SKM-1 treated with dmso at 0.1 percent for 144 hours (cell line): ENCODE measurements at regions not wholly inside any gene's neighbourhood (a gene's known extent, or its start where the extent isn't known, plus 50 kb on each side); places are given as distances from the start of the nearest gene placed in this dataset.
"Not testable (repeated sequence)": the region's sequence is repeated elsewhere in the genome, so short reads cannot be mapped to it uniquely, and the experiment has no call there.

Source experiments
- DNase-seq: peaks from one replicate; lab custom pipeline; 2025; ENCODE audit not compliant: unreplicated experiment; lab: John Stamatoyannopoulos, UW

- peak; percentile 4 for DNase-seq
Observed at GRCh38 chr22:48719978-48720661, 1107.6 kb downstream of the BRD1 start.

DNA sequence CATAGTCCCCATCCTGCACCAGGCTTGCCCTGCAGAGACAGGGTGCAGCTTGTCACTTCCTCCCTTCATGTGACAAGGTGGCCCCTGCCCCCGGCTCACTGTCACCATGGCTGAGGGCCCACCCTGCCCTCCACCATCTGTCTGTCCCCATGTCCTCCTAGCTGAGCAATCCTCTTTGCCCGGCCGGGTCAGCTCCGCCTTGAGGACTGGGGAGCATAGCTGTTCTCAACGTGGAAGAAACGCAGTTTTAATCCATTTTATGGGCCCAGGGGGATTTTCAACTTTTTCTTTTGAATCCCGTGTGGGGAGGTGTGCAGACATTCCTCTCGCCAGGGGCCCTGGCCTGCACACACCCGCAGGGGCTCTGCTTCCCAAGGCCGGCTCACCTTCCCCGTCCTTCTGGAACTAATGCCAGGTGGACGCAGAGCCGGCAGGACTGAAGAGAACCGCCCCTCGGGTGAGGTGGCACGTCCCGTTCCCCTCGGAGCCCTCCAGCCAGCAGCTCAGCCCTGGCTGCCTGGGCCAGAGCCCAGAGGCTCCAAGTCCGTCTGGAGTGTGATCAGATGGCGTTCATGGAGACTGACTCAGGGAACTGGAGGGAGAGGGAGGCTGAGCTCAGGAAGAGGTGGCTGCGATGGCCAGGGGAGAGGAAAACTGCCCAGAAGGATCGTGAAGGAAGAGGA lies 1108.7 kb downstream of the BRD1 start:
- no peak for DNase-seq

DNA sequence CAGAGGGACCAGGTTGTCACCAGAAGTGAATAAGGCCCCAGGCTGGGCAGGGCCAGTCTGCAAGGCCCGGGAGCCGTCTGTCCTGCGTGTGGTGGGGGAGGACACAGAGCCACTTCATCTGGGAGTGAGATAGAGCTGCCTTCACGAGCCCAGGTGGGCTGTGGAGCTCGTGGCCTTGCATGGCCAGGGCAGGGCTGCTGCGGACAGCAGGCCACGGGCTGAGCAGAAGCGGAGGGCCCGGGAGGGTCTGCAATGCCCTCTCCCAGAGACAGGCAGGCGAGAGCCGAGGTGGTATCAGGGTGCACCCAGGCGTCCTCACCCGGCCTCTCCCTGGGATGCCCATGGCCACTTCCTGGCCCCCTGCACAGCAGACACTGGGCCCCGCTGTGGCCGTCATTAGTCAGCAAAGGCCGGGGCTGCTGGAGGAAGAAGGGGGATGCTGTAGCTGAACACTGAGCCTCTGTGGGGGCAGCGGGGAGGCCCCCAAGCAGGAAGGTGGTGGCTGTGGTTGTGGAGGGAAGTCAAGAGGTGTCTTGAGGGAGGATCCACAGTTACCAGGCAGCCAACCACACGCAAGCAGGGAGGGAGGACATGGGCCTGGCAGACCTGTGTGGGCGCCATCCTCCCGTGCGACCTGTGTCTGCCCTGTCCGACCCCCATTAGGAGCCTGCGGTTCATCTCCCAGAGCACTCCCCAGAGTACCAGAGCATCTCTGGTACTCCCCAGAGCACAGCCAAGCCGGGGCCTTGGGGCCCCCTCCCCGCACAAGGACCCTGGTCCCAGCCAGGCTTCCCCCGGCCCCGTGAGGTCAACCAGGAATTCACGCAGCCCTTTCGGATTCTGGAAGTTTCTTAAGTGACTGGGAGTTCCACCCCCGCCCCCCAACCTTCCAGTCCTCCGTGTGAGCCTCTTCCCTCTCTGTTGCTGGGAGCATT lies 1109.5 kb downstream of the BRD1 start:
- DNase-seq = no peak

- DNase-seq = no peak
Observed at GRCh38 chr22:48717076-48717810, 1110.4 kb downstream of the BRD1 start.

DNA sequence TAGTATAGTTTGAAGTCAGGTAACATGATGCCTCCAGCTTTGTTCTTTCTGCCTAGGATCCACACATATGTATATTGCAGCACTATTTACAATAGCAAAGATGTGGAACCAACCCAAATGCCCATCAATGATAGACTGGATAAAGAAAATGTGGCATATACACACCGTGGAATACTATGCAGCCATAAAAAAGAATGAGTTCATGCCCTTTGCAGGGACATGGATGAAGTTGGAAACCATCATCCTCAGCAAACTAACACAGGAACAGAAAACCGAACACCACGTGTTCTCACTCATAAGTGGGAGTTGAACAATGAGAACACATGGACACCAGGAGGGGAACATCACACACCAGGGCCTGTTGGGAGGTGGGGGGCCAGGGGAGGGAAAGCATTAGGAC lies 1111.5 kb downstream of the BRD1 start:
- DNase-seq = not testable (repeated sequence)

DNA sequence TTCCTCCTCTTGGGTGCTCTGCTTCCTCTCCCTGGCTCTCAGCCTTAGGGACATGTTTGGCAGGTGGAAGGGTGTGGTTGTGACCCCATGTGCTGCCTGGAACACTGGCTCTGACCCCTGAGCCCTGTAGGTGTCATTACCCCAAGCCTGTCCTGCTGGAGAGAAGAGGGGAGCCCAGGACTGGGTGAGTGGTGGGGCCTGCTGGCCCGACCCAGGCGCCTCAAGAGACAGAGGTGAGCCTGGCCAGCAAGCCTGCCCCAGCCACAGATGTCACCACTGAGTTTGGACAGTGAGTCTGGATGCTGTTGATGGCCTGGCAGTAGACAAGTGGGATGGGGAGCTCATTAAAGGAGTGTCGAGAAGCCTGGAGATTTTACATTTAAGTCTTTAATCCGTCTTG lies 1112.2 kb downstream of the BRD1 start:
- DNase-seq = no peak

- DNase-seq = no peak
Observed at GRCh38 chr22:48714231-48714630, 1113.4 kb downstream of the BRD1 start.

GRCh38 chr22:48713272-48714205 lies 1114.1 kb downstream of the BRD1 start:
- no peak for DNase-seq

DNA sequence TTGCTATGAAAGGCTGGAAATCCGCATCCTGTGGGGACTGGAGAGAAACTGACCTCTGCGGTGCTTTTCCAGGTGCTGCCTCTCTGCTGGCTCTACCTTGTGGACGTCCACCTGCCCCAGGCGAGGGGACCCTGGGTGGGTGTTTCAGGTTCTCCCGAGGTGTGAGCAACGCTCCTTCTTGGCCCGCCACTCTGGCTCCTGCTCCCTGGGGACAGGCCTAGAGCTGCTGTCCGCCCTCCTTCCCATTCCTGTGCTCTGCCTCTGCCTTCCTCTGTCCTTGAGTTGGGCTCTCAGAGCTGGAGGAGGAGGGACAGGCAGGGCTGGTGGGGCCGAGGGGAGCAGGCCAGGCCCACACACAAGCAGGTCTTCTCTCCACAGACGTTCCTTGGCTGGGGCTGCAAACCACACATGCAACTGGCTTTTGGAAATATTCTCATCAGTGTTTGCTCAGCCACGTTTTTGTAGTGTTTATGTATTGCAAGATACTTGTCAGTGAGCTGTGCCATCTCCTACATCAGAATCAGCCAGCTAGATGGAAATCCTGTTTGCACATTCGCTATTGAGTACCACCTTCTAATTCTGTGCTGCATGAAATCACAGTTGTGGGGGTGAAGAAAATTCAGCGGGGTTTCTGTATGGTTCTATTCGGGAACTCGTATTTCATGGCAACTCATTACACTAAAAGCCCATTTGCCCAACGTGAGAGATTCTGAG lies 1115.0 kb downstream of the BRD1 start:
- no peak for DNase-seq

DNA sequence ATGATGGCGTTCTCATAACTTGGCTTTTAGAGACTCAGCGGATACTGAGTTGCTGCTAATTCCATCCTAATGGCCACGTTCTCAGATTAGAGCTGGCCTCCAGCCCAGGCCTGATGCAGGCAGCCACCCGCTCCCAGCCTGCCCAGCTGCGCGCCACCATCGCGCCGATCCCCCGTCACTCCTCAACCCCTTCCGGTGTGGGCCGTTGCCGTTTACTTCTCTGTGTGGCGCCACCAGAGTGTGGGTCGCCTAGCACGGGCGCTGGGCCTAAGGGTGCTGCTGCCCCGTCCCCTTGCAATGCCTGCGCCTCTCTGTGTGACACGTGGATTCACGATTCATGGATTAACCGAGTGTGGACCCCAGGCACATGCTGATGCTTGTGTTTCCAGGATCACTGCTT lies 1116.0 kb downstream of the BRD1 start:
- DNase-seq = no peak

DNA sequence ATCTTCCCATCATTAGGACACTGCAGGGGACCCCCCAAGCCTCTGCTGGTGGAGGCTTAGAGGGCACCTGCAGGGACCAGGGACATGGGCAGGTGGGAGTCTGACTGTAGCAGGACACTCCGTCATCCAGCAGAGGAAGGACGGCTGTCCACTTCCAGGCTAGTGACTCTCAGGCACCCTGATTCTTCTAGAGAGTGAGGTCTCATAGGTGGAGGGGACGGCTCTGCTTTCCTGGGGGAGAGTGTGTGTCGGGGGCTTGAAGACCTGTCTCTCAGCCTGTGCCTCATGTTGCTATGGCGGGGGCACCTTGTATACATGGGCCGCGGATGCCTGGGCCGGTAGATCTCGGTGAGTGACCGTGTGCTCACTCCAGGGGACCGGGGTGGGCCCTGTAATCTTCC lies 1116.6 kb downstream of the BRD1 start:
- DNase-seq = no peak

- no peak for DNase-seq
Observed at GRCh38 chr22:48710410-48710809, 1117.3 kb downstream of the BRD1 start.

- no peak for DNase-seq
Observed at GRCh38 chr22:48709976-48710375, 1117.7 kb downstream of the BRD1 start.

DNA sequence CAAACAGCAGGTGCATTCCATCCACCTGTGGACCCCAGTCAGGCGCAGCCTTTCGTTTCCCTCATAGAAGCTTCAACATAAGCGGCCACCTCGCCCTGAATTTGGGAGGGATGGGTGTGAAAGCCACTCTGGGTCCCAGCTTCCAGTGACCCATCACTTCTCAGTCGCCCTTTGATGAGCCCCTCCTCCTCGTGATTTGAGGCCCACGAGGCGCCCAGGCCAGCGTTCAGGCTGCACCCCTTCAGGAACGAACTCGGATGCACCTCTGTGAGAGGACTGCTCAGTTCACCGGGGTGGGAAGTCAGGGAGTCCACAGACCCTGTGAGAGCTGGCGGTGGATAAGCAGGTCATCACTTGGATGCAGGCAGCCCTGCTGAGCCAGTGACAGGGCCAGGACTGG lies 1118.2 kb downstream of the BRD1 start:
- DNase-seq = no peak

DNA sequence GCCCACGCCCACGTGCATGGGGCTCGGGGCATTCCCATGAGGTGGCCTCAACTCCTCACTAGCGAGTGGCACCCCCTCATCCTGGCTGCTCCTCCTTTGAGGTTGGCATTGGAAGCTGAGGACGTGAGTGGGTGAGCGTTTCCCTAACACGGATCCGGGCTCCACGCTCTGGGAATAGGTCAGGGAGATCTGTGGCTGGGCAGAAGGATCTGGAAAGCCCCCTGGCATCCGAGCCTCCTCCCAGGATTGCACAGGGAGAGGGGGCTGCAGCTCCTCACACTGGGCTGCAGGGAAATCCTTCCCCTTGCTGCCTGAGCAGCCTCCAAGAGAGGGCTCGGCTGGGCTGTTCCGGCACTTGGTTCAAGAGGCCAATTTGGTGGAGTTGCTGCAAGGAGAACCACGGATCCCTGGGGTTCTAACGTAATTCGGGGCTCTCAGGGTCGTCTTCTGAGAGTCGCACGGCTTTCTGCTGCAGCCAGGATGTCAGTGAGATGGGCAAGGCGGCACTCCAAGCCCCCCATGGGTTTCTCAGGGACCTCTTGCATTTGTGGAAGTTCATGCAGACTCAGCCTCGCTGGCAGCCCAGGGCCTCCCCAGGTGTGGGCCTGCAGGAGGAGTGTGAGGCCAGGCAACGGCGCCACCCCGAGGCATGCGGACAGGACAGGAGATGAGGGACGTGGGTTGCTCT lies 1119.0 kb downstream of the BRD1 start:
- DNase-seq = no peak

GRCh38 chr22:48707763-48708557 lies 1119.7 kb downstream of the BRD1 start:
- DNase-seq = no peak

DNA sequence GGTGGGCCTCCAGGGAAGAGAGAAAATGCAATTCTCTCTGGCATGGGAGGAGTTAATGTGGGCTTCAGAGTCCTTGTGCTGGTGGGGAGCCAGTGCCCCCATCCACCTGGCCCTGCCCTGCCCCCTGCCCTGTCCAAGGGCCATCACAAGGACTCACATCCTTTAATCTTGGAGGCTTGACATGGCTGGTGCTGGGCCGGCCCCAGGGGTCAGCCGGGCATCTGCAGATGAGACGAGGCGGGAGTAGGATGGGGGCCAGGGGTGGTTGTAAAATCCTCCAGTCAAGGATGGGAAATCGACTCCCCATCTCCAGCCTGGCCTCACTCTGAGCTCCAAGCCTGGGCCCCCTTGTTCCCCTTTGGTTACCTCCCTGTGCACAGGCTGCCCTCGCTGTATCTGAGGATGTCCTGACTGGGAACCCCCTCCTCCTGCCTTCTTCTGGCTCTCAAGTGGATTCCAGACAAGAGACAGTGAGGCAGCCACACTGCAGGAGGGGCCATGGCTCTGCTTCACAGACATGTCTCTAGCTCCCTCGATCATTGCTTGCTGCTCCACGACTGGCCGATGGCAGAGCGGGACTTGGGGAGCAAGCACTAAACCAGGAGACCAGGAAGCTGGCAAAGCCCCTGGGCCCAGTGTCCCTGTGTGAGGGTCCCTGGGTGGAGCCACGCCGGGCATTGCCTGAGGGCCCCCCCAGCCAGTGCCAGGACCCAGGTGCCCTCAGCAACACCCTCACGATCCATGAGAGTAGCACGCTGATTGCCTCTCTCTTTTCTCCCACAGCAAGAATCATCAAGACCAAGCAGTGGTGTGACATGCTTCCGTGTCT lies 1120.5 kb downstream of the BRD1 start:
- no peak for DNase-seq
